ENCODE measurements at regions not wholly inside any gene's neighbourhood (a gene's known extent, or its start where the extent isn't known, plus 50 kb on each side); places are given as distances from the start of the nearest gene placed in this dataset.

- TF ChIP-seq EZH2phosphoT487 (IDR thresholded peaks at IDR 0.05; ENCODE audit: borderline replicate concordance) (no peak), CTCF (conservative IDR thresholded peaks at IDR 0.05; ENCODE audit: low read length) (no peak)
- Histone ChIP-seq H2AFZ (ENCODE audit: low read length) (no peak overlapping the region), H3F3A (ENCODE audit: low read depth) (no peaks in the 10 kb centered on the region), H3K9ac (ENCODE audit: low read depth, low read length, poor library complexity, severe bottlenecking) (no peak overlapping the region), H3K9me2 (replicated peaks; ENCODE audit: low read depth, low read length) (no peaks in the 10 kb centered on the region), H3K79me2 (ENCODE audit: insufficient read depth, low read length) (no peaks in the 10 kb centered on the region), H3K27me3 (ENCODE audit: insufficient read depth, low read length, poor library complexity, severe bottlenecking) (no peaks in the 10 kb centered on the region), H3K9me3 (ENCODE audit: insufficient read depth, low read depth, low read length) (no peaks in the 10 kb centered on the region; the same call in 1 of the 2 replicates), H4K20me1 (ENCODE audit: insufficient read depth, low read length, poor library complexity, severe bottlenecking) (no peaks in the 10 kb centered on the region), H3K4me3 (ENCODE audit: low read length, poor library complexity, severe bottlenecking) (no peak overlapping the region), H3K4me2 (ENCODE audit: low read depth, low read length, poor library complexity, severe bottlenecking) (no peak overlapping the region), H3K36me3 (ENCODE audit: insufficient read depth, low read length) (no peaks in the 10 kb centered on the region), H3K4me1 (ENCODE audit: insufficient read depth, low read length, poor library complexity, severe bottlenecking) (no peaks in the 10 kb centered on the region)
Observed at GRCh38 chr22:49689858-49690257, 137.8 kb downstream of the BRD1 start.

DNA sequence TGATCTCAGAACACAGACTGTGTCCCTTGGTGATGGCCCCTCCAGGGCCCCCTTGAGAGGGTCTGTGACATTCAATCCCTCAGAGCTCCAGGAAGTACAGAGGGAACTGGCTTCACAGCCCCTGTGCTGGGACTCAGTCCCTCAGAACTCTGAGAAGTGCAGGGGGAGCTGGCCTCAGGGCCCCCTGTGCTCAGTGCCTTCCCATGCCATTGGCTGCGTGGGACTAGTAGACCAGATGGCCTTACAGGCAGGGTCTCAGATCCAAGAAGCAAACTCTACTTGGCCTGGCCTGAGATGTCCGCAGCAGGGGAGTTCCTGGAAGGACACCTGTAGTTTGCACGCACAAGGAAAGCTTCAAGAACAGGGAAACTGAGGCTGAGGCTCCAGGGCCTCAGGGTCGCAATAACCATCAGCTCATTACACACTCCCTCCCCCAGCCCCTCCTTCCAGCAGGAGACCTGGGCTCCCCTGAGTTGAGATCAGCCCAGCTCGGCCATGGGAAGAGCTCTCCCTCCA lies 138.4 kb downstream of the BRD1 start:
- Histone ChIP-seq H3K9me2 (replicated peaks; ENCODE audit: low read depth, low read length) (no peaks in the 10 kb centered on the region), H3K4me1 (ENCODE audit: insufficient read depth, low read length, poor library complexity, severe bottlenecking) (no peaks in the 10 kb centered on the region), H3K36me3 (ENCODE audit: insufficient read depth, low read length) (no peaks in the 10 kb centered on the region), H3K9ac (ENCODE audit: low read depth, low read length, poor library complexity, severe bottlenecking) (no peak overlapping the region), H4K20me1 (ENCODE audit: insufficient read depth, low read length, poor library complexity, severe bottlenecking) (no peaks in the 10 kb centered on the region), H3K9me3 (ENCODE audit: insufficient read depth, low read depth, low read length) (no peaks in the 10 kb centered on the region; the same call in 1 of the 2 replicates), H3F3A (ENCODE audit: low read depth) (no peaks in the 10 kb centered on the region), H2AFZ (ENCODE audit: low read length) (no peak overlapping the region), H3K27me3 (ENCODE audit: insufficient read depth, low read length, poor library complexity, severe bottlenecking) (no peaks in the 10 kb centered on the region), H3K4me3 (ENCODE audit: low read length, poor library complexity, severe bottlenecking) (no peak overlapping the region), H3K79me2 (ENCODE audit: insufficient read depth, low read length) (no peaks in the 10 kb centered on the region), H3K4me2 (ENCODE audit: low read depth, low read length, poor library complexity, severe bottlenecking) (no peak overlapping the region)
- TF ChIP-seq CTCF (conservative IDR thresholded peaks at IDR 0.05; ENCODE audit: low read length): no peak
- TF ChIP-seq EZH2phosphoT487 (IDR thresholded peaks at IDR 0.05; ENCODE audit: borderline replicate concordance): no peak

DNA sequence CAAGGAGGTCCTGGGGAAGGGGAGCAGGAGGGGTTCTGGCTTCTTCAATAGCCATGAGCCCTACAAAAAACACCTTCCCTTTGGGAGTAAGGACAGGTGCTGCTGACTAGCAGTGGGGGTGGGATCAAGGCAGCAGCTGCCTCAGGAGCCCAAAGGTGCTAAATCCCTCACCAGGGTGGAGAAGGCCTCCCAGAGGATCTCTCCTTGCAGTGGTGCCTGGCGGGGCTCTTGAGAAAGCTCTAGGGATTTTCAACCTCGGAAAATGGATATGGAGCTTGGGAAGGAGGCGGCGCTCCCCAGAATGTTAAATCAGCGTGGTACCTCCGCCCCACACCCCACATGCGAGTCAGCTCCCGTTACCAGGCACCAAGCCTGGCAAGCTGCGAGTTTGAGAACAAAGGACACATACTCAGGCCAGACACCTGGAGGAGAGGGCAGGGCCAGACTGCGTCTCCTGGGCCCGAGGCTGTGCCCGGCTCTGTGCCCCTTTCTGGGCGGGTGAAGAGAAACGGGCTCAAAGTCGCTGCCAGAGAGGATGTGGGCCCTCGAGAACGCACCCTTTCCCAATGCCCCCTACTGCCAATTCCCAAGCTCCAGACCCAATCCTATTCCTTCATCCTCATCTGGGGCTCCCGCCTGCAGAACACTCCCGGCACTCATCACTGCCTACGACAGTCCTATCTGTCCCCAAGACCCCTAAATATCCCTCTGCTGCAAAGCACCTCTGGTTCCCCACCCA lies 139.0 kb downstream of the BRD1 start:
- no peaks in the 10 kb centered on the region for H3F3A ChIP-seq (ENCODE audit: low read depth)
- H3K36me3 ChIP-seq (ENCODE audit: insufficient read depth, low read length): no peaks in the 10 kb centered on the region
- no peak for TF ChIP-seq EZH2phosphoT487 (IDR thresholded peaks at IDR 0.05; ENCODE audit: borderline replicate concordance)
- no peak for TF ChIP-seq CTCF (conservative IDR thresholded peaks at IDR 0.05; ENCODE audit: low read length)
- H3K9me3 ChIP-seq (ENCODE audit: insufficient read depth, low read depth, low read length): no peaks in the 10 kb centered on the region
- no peaks in the 10 kb centered on the region for H3K79me2 ChIP-seq (ENCODE audit: insufficient read depth, low read length)
- H3K4me2 ChIP-seq (ENCODE audit: low read depth, low read length, poor library complexity, severe bottlenecking): no peak overlapping the region
- H2AFZ ChIP-seq (ENCODE audit: low read length): no peak overlapping the region
- H3K9me2 ChIP-seq (replicated peaks; ENCODE audit: low read depth, low read length): no peaks in the 10 kb centered on the region
- no peak overlapping the region for H3K4me3 ChIP-seq (ENCODE audit: low read length, poor library complexity, severe bottlenecking)
- no peaks in the 10 kb centered on the region for H3K27me3 ChIP-seq (ENCODE audit: insufficient read depth, low read length, poor library complexity, severe bottlenecking)
- H3K4me1 ChIP-seq (ENCODE audit: insufficient read depth, low read length, poor library complexity, severe bottlenecking): no peaks in the 10 kb centered on the region
- no peaks in the 10 kb centered on the region for H4K20me1 ChIP-seq (ENCODE audit: insufficient read depth, low read length, poor library complexity, severe bottlenecking)
- H3K9ac ChIP-seq (ENCODE audit: low read depth, low read length, poor library complexity, severe bottlenecking): no peak overlapping the region
